HFF-Myc (cell line): ENCODE measurements at regions not wholly inside any gene's neighbourhood (a gene's known extent, or its start where the extent isn't known, plus 50 kb on each side); places are given as distances from the start of the nearest gene placed in this dataset.
"Not testable (repeated sequence)": the region's sequence is repeated elsewhere in the genome, so short reads cannot be mapped to it uniquely, and the experiment has no call there.

Experiments
- DNase-seq: peaks from one replicate; pipeline ENCODE4 v3.0.0-alpha.2; 2011; ENCODE audit warnings: low read depth; ENCODE audit errors: extremely low read depth
- H3K4me3 ChIP-seq: replicated peaks from 2 replicates; pipeline ENCODE4 v1.5.1; 2011; ENCODE audit warnings: low read depth, mild to moderate bottlenecking, control low read depth, low read length

DNA sequence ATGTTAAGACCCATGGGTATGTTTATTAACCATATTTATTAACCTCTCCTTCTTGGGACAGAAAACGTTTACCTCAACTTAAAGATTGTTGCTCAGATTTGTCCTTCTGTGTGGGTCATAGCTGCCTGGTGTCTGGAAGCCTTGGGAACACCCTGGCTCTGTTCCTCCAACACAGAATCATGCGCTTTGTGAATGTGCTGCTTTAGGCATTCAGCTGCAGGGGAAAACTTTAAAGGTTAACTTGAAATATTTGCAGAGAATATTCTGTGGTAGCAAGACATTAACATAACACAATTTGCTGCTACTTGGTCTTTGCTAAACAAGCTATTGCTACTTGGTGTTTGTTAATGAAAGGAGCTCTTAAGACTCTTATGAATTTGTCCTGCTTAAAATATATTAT lies 50.5 kb upstream of the THOC3 start:
- DNase-seq, H3K4me3 ChIP-seq: not testable (repeated sequence)

DNA sequence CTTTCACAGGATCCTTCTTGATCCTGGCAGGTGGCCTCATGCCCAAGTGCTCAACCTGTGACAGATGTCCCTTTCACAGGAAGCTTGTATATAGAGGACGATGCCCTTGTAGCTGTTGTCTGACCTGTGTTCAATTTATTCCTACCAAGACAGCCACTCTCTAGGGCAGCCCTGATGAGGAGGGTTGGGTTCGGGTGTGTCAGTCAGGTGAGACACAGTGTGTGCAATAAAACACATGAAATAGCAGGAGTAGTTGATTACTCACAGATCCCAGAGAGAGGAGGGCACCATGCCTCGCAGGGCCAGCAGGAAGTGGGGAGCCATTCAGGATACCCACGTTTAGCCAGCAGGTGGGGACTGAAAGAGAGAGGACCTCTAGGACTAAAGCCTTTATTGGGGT lies 52.7 kb upstream of the THOC3 start:
- DNase-seq, H3K4me3 ChIP-seq: not testable (repeated sequence)

DNA sequence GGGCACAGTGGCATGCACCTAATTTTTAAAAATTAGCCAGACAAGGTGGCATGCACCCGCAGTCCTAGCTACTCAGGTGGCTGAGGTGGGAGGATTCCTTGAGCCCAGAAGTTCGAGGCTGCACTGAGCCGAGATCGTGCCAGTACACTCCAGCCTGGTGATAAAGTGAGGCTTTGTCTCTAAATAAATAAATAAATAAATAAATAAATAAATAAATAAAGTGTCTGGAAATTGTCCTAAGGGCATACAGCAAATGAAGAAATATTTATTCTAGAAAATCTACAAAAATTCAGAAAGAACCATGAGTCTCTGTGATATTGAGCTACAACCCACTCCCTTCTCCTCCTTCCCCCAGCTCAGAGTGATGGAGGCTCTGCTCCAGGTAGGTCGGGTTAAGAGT lies 55.4 kb upstream of the THOC3 start:
- DNase-seq, H3K4me3 ChIP-seq: not testable (repeated sequence)

DNA sequence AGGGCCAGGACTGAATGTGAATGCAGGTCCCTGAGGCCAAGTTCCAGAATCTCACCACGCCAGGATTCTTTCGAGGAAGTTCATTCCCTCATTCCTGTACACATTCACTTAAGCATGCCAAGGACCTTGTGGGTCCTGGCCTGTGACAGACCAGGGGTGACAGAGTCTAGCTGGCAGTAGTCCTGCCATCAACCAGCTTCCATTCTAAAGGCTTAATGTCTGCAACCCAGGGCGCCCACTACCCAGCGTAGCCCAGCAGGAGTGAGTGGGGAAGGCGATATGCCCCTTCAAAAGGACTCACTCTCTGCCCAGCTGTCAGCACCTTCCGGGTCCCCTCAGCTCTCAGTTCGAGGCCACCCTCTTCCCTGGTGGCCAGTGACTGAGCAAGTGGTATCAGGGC lies 61.3 kb upstream of the THOC3 start:
- H3K4me3 ChIP-seq, DNase-seq: not testable (repeated sequence)

DNA sequence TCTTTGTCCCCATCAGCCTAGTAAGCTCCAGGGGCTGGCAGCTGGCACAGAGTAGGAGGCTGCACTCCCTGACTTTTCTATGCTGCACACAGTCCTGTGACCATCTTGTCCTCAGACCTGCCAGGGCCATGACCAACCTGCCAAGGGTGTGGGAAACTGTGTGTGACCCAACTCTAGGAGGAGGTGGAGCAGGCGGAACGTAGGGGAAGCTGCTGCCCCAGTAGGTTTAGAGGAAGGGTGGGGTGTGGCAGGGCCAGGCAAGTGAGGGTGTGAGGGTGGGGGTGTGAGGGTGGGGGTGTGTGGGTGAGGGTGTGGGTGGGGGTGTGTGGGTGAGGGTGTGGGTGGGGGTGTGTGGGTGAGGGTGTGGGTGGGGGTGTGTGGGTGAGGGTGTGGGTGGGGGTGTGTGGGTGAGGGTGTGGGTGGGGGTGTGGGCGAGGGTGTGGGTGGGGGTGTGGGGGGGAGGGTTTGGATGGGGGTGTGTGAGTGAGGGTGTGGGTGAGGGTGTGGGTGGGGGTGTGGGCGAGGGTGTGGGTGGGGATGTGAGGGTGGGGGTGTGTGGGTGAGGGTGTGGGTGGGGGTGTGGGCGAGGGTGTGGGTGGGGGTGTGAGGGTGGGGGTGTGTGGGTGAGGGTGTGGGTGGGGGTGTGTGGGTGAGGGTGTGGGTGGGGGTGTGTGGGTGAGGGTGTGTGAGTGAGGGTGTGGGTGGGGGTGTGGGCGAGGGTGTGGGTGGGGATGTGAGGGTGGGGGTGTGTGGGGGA lies 62.4 kb upstream of the THOC3 start:
- DNase-seq = not testable (repeated sequence)

DNA sequence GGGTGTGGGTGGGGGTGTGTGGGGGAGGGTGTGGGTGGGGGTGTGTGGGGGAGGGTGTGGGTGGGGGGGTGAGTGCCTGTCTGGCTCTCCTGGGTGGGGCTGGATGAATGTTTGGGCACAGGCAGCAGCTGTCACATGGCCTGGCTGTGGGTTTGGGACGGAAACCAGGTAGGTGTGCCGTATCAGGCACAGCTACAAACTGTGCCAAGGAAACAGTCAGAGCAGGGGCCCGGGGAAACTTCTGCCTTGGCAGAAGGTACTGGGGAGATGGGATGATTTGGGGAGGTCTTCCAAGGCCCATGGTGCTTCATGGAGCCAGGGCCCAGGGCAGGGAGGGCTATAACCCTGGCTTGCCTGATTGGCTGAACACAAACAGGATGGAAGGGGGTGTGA lies 63.0 kb upstream of the THOC3 start:
- not testable (repeated sequence) for DNase-seq, H3K4me3 ChIP-seq

More for the DNA sequence above, 62.4 kb upstream of the THOC3 start:
- not testable (repeated sequence) for H3K4me3 ChIP-seq

DNA sequence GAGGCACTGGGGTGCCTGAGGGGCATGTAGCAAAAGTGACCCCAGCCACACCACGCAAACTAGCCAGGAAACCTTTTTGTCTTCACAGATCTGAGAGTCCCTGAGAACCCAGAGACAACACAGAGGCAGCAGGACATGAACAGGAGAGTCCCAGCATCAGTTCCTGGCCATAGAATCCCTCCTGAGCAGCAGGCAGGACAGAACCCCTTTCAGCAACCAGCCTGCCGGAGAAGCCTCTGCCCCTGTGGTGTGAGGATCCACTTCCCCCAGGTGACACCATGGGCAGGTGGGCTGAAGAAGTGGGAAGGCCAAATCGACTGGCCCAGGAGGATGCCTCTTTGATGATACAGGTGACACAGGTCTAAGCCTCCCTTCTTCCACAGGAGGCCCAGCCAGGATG lies 65.1 kb upstream of the THOC3 start:
- H3K4me3 ChIP-seq, DNase-seq: not testable (repeated sequence)

DNA sequence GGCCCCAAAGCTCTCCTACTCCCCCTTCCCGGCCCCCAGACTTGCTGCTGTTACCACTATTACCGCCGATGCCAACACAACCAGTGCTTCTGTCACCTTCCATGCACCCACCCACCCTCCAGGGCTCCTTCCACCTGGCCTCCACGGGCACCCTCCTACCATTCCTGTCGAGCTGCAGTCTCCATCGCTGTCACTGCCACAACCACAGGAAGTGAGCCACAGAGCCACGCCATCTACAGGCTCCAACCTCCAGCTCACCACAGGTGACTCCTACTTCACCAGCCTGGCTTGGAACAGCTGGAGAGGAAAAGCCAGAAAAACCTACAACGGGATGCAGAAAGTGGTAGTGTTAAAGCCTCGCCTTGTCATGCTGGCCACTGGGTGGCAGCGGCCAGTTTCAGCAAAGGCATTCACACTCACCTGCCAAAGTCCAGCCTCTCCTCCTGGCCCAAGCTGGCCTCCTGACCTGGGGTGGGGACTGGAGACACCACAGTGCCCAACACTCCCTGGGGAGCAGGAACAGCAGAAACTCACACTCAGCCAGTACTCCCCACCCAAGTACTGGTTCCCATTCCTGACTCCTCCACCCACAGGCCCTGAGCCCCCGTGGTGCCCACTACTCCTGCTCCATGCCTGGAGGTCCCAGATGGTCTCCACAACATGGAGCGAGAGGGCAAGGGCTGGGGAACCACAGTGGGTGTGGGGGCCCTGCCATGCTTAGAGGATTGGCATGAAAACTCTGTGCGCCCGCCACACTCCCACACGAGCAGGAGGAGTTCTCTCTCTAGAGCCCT lies 66.5 kb upstream of the THOC3 start:
- DNase-seq, H3K4me3 ChIP-seq: not testable (repeated sequence)

DNA sequence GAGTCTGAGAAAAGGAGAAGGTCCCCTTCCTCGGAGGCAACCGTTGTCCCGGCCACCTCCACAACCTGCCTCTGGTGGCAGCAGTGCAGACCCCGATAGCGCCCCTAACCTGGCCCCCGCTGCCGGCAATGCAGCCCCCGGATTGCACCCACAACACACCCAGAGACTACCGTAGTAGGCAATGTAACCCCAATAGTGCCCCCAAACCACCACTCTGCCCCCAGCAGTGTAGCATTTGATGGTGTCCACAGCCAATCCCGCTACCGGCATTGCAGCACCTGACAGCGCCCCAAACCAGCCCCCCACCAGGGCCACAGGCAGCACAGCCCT lies 67.1 kb upstream of the THOC3 start:
- H3K4me3 ChIP-seq, DNase-seq: not testable (repeated sequence)

DNA sequence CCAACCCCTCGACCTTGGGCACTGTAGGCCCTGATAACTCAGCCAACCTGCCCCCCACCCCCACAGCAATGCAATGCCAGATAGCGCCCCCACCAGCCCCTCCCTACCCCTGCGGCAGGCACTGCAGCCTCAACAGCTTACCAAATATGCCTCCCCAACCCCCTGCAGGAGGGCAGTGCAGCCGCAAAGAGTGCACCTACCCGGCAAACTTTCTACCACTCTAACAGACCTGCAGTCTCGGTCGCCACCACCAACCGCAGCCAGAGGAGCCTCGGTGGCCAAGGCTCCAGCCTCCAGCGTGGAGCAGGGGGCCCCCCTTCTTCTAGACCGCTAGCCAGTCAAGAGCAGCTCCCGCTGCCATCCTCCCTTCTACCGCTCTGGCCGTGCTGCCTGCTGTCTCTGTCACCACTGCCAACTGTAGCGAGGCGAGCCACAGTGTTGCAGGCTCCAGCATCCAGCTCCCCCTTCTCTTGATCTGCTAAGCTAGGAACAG lies 67.7 kb upstream of the THOC3 start:
- DNase-seq, H3K4me3 ChIP-seq: not testable (repeated sequence)

DNA sequence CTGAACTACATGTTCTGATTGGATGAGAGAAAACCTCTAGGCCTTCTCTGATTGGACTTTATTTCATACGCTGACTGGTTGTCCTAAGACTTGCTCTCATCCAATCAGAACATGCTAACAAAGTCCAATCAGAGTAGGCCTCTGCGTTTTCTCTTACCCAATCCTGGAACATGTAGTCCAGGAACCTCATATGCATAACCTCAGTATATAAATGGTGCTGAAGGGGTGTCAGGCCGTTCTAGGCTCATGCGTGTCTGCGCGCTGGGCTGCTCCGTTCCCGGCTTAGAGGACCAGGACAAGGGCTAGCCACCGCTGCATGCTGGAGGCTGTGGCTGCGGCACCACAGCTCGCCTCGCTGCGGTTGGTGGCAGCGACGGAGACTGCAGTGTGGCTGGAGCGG lies 68.3 kb upstream of the THOC3 start:
- H3K4me3 ChIP-seq, DNase-seq: not testable (repeated sequence)

DNA sequence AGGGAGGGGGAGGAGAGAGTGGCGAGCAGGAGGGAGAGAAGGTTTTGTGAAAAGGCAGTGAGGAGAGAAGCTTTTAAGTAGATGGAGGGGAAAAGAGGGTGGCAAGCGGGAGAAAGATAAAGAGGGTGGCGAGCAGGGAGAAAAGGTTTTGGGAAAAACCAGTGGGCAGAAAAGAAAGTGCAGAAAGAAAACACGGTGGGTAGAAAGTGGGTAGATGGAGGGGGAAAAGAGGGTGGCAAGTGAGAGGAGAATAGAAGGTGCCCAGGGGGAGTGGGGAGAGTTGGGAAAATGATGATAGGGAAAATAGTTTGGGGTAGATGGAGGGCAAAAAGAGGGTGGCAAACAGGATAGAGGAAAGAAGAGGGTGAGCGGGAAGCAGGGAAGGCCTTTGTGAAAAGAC lies 69.1 kb upstream of the THOC3 start:
- not testable (repeated sequence) for DNase-seq, H3K4me3 ChIP-seq

DNA sequence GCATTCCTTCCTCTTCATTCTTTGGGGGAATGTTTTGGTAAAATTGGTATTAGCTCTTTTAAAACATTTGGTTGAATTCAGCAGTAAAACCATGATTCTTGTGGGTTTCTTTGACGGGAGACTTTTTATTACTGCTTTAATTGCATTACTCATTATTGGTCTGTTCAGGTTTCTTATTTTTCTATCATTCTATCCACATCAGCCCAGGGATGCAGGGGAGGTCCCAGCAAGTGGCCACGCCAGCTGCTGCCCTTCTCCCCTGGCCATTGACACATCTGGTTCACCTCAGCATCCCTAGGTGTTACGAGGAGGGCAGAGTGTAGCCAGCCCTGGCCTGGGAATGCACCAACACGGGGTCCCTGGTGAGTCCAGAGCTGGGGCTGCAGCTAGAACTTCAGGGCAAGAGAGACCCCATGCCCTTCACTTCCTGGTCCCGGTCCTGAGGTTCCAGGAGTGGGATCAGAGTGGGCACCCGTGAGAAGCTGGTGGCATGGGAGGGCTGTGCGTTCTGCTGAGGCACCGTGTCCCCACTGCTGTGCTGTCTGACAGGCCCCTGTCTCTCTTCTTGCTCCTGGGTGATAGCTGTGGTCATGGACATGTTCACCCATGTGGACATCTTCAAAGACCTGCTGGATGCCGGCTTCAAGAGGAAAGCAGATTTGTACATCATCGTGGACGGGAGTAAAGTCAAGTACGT lies 72.1 kb upstream of the THOC3 start:
- not testable (repeated sequence) for H3K4me3 ChIP-seq, DNase-seq

DNA sequence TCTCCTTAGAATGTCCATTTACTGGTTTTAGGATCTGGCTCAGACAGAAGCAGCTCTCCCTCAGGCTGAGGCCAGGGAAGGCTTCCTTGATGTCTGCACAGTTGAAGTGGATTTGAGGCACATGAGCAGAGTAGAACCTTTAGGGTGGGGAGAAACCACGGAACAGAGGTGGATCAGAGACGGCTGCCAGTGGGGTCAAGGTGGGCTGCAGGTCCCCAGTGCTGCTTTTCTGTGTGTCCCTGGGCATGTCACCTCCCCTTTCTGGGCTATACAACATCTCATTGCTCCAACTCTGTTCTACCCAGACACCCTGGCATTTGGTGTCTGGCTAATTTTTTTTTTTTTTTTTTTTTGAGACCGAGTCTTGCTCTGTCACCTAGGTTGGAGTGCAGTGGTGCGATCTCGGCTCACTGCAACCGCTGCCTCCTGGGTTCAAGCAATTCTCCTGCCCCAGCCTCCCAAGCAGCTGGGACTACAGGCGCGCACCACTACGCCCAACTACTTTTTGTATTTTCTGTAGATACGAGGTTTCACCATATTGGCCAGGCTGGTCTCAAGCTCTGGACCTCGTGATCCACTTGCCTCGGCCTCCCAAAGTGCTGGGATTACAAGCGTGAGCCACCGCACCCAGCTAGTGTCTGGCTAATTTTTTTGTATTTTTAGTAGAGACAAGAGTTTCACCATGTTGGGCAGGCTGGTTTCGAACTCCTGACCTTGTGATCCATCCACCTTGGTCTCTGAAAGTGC lies 73.3 kb upstream of the THOC3 start:
- DNase-seq, H3K4me3 ChIP-seq: not testable (repeated sequence)

DNA sequence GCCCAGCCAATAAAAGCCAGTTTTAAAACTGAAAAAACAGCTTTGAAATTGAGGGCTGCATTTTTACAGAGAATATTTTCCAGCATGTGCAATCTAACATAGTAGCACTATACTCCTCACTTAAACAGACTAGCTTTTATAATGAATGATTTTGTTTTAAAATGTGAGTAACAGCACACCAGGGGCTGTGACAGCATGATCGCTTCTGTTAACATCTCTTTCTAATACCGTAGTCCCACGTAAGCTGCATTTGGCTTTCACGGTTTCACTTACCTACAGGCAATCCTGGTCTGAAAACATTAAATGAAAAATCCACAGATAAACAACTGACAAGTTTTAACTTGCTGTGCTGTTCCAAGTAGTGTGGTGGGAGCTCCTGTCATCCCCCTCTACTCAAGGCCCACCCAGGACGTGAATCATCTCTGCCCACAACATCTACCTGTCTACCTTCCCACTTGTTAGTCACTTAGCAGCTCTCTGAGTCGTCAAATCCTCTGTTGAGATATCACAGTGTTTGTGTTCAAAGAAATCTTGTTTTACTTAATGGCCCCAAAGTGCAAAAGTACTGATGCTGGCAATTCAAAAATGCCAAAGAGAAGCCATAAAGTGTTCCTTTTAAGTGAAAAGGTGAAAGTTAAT lies 74.0 kb upstream of the THOC3 start:
- DNase-seq, H3K4me3 ChIP-seq: not testable (repeated sequence)

DNA sequence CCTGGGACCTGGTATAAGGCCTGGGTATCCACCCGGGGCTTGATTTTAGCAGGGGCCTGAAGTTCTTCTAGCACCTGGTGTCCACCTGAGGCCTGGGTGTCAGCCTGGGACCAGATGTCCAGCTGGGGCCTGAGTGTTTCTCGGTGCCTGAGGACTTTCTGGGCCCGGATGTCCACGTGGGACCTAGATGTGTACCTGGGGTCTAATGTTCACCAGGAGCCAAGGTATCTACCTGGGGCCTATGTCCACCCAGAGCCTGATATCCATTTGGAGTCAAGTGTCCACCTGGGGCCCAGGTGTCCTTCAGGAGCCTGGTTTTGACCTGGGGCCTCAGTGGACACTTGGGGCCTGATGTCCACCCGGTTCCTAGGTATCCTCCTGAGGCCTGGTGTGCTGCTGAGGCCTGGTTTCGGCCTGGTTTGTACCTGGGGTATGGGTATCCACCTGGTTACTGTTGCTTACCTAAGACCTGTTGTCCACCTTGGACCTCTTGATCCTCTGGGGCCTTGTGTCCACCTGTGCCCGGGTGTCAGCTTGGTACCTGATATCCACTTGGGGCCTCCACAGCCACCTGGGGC lies 75.2 kb upstream of the THOC3 start:
- not testable (repeated sequence) for DNase-seq, H3K4me3 ChIP-seq

DNA sequence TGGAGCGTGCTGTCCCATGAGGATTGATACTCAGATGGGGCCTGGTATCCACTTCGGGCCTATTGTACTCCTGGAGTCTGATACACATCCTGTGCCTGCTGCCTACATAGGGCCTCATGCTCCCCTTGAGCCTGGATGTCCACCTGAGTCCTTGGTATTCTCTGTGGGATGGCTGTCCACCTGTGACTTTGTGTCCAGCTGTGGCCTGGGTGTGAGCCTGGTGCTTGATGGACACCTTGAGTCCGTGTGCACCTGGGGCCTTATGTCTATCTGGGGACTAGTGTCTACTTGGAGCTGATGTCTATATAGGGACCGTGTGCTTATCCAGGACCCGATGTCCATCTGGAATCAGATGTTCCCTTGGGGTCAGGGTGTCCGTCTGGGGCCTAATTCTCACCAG lies 75.9 kb upstream of the THOC3 start:
- H3K4me3 ChIP-seq, DNase-seq: not testable (repeated sequence)

DNA sequence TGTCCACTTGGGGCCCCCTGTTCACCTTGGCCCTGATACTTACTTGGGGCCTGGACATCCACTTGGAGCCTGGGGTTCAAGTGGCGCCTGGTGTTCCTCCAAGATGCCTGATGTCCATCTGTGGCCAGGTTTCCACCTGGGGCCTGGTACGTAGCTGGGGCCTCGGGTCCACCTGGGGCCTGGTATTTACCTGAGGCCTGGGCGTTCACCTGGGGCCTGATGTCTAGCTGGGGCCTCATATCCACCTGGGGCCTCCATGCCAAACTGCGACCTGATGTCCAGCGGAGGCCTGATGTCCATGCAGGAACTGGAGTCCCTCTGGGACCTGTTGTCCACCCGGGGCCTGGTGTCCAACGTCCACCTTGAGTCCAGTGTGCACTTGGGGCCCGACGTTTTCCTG lies 76.3 kb upstream of the THOC3 start:
- H3K4me3 ChIP-seq, DNase-seq: not testable (repeated sequence)
